ENCODE measurements at regions not wholly inside any gene's neighbourhood (a gene's known extent, or its start where the extent isn't known, plus 50 kb on each side); places are given as distances from the start of the nearest gene placed in this dataset.

DNA sequence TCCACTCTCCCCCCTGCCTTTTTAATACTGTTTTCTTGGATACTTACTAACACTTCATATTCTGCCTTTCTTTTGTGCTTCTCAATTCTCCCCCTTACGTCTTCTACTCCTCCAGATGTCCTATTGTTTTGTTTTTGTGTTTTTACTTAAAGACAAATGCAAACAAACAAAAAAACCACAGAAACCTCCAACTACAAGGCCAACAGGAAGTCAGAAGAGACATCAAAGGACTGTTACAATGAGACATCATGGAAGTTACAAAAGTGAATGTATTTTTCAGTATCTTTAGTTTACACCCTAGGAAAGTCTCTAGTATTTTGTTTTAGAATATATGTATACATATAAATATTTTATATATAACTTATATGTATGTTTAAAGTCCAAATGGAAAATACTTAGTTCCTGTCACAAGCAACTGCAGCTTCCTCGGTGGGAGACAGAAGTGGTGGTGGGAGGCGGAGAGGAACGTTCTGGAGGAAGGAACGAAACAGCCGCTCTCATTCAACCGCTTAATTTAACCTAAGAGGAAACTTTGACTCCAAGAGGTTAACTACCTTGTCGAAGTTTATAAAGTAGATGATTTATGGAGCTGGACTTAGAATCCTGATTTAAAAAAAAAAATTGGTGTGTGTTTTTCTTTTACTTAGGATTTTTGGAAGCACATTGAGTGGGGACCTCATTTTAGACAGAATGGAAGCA is 168.9 kb upstream of the PDE10A start:
- Histone ChIP-seq H3K4me1 (peaks cover 0 to 15% (median 11%) of the 10 kb centered on the region in 4 donors), H3K27ac (no peak overlapping the region), H3K4me3 (no peak overlapping the region), H3K36me3 (no peaks in the 10 kb centered on the region), H3K9me3 (no peaks in the 10 kb centered on the region), H3K27me3 (no peaks in the 10 kb centered on the region)
- WGBS, 2 donors = 44 to 65% methylated on average over 8 of the region's 8 CpGs
- DNase-seq = no peak
- TF ChIP-seq, protein P1, sequence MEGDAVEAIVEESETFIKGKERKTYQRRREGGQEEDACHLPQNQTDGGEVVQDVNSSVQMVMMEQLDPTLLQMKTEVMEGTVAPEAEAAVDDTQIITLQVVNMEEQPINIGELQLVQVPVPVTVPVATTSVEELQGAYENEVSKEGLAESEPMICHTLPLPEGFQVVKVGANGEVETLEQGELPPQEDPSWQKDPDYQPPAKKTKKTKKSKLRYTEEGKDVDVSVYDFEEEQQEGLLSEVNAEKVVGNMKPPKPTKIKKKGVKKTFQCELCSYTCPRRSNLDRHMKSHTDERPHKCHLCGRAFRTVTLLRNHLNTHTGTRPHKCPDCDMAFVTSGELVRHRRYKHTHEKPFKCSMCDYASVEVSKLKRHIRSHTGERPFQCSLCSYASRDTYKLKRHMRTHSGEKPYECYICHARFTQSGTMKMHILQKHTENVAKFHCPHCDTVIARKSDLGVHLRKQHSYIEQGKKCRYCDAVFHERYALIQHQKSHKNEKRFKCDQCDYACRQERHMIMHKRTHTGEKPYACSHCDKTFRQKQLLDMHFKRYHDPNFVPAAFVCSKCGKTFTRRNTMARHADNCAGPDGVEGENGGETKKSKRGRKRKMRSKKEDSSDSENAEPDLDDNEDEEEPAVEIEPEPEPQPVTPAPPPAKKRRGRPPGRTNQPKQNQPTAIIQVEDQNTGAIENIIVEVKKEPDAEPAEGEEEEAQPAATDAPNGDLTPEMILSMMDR (IDR thresholded peaks at IDR 0.05) = no peak
- TF ChIP-seq POLR2AphosphoS5 (IDR thresholded peaks at IDR 0.05) (no peak), POLR2A (IDR thresholded peaks at IDR 0.05) (no peak), EP300 (IDR thresholded peaks at IDR 0.05) (no peak)
- intact Hi-C loops (cut with DNase I) = no loop called here

DNA sequence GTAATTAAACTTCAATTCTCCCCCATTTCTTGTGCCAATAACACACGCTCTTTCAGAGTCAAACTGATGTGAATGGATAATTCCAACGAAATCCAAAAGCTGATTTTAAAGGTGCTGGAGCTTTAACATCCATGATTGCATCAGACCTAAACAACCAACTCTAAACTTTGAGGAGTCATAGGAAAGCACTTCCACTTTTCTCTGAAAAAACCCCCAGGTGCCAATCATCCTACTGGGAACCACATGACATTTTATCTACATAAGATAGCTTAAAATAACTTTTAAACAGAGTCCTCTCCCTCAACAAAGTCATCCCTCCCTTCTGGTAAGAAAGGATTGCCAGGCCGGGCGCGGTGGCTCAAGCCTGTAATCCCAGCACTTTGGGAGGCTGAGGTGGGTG is 167.7 kb upstream of the PDE10A start:
- Histone ChIP-seq H3K27ac (no peak overlapping the region), H3K9me3 (no peaks in the 10 kb centered on the region), H3K4me3 (no peak overlapping the region), H3K27me3 (no peaks in the 10 kb centered on the region), H3K36me3 (no peaks in the 10 kb centered on the region), H3K4me1 (peaks cover 0 to 15% (median 11%) of the 10 kb centered on the region in 4 donors)
- TF ChIP-seq, protein P1 (IDR thresholded peaks at IDR 0.05) = no peak
- no peak for TF ChIP-seq POLR2AphosphoS5 (IDR thresholded peaks at IDR 0.05)
- no peak for TF ChIP-seq EP300 (IDR thresholded peaks at IDR 0.05)
- TF ChIP-seq POLR2A (IDR thresholded peaks at IDR 0.05) = no peak
- DNase-seq = no peak
- intact Hi-C loops (cut with DNase I) = no loop called here
- 84 to 92% methylated on average over 5 of the region's 5 CpGs for WGBS, 2 donors

DNA sequence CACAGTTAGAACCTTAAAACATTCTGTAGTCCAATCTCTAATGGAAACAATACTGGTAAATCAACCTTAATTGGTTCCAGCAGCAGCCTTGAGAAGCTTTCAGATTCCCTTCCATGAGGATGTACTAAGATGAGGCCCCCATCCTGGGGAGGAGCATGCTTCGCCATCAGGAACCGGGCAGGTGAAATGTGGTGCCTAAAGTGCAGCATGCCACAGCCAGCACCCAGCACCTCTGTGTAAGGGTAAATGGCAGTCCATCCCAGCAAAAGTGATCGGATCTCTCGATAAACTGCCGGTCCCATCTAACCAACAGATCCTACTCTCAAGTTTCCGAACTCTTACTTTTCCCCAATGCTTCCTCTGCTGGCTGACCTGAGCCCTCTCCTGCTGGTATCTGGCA is 166.3 kb upstream of the PDE10A start:
- Histone ChIP-seq H3K4me3 (no peak overlapping the region), H3K27ac (no peak overlapping the region), H3K27me3 (no peaks in the 10 kb centered on the region), H3K36me3 (no peaks in the 10 kb centered on the region), H3K4me1 (peaks cover 0 to 5% (median 4%) of the 10 kb centered on the region in 4 donors), H3K9me3 (no peaks in the 10 kb centered on the region)
- TF ChIP-seq, protein P1 (IDR thresholded peaks at IDR 0.05) = no peak
- TF ChIP-seq POLR2AphosphoS5 (IDR thresholded peaks at IDR 0.05) = no peak
- no peak for TF ChIP-seq POLR2A (IDR thresholded peaks at IDR 0.05)
- 96 to 97% methylated on average over 6 of the region's 6 CpGs for WGBS, 2 donors
- intact Hi-C loops (cut with DNase I) = no loop called here
- DNase-seq = no peak

DNA sequence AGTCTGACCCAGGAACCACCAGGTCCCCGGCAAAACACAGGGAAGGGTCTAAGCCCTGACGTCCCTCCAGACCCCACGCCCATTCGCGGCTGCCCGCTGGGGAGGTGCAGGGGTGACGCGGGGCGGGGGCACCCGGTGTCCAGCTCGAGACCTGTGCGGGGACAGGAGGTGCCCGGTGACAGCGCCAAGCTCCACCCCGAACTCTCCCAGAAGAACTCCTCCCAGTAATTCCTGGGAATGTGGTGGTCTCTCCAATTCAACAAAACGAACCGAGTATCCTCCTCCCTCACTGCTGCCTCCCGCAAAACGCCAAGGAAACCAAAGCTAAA is 164.1 kb upstream of the PDE10A start:
- no peaks in the 10 kb centered on the region for H3K4me1 ChIP-seq
- no peaks in the 10 kb centered on the region for H3K9me3 ChIP-seq
- no peaks in the 10 kb centered on the region for H3K36me3 ChIP-seq
- DNase-seq = no peak
- H3K27me3 ChIP-seq = peaks cover 0 to 5% (median 0%) of the 10 kb centered on the region in 3 donors
- H3K4me3 ChIP-seq = no peak overlapping the region
- intact Hi-C loops (cut with DNase I) = no loop called here
- no peak for TF ChIP-seq POLR2AphosphoS5 (IDR thresholded peaks at IDR 0.05)
- no peak for TF ChIP-seq POLR2A (IDR thresholded peaks at IDR 0.05)
- TF ChIP-seq EP300 (IDR thresholded peaks at IDR 0.05) = no peak
- TF ChIP-seq, protein P1 (IDR thresholded peaks at IDR 0.05) = no peak
- WGBS, 2 donors = 95% methylated on average over 19 of the region's 19 CpGs
- no peak overlapping the region for H3K27ac ChIP-seq
